ENCODE measurements at regions not wholly inside any gene's neighbourhood (a gene's known extent, or its start where the extent isn't known, plus 50 kb on each side); places are given as distances from the start of the nearest gene placed in this dataset.

DNA sequence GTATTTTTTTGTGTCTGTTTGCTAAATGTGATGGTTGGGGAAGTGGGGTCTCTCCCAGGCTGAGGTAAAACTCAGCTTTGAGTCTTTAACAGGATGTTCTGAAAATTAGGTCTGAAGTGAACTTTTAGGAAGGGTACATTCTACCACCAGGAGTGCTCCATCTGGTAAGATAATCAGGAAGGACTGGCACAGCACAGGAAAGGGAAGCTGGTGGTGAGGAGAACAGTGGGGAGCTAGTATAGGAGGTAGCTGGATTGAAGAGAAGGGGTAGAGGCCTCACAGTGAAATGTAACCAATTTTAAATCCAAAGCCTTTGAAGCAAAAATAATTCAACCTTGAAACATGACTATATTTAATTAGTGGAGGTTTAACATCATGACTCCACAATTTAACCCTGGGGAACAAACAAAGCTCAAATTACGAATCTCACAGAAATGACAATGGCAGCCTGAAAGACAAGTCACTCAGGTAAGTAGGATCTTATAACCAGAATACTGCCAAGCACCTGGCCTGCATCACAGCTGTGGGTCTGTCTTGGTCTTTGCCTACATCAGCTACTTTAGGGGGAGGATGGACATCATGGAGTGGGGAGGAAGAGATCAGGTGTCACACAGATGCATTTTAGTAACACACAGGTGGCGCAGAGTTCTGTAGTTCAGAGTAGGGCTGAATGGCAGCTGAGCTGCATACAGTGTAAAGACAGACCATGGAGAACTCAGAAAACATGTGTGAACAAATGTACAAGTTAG is 445.3 kb downstream of the DMRT2 start:
- WGBS: 84% methylated on average over 2 of the region's 2 CpGs
- Histone ChIP-seq H3K9me3 (no peaks in the 10 kb centered on the region), H3K4me3 (no peak overlapping the region), H3K36me3 (no peaks in the 10 kb centered on the region), H3K27me3 (no peaks in the 10 kb centered on the region), H3K27ac (no peak overlapping the region), H3K4me1 (no peaks in the 10 kb centered on the region)
- DNase-seq (ENCODE audit: low spot score in 2 of 2): no peak
- TF ChIP-seq POLR2AphosphoS5 (IDR thresholded peaks at IDR 0.05): no peak
- no peak for TF ChIP-seq EP300 (IDR thresholded peaks at IDR 0.05)
- no peak for TF ChIP-seq POLR2A (IDR thresholded peaks at IDR 0.05)
- TF ChIP-seq, protein P1, sequence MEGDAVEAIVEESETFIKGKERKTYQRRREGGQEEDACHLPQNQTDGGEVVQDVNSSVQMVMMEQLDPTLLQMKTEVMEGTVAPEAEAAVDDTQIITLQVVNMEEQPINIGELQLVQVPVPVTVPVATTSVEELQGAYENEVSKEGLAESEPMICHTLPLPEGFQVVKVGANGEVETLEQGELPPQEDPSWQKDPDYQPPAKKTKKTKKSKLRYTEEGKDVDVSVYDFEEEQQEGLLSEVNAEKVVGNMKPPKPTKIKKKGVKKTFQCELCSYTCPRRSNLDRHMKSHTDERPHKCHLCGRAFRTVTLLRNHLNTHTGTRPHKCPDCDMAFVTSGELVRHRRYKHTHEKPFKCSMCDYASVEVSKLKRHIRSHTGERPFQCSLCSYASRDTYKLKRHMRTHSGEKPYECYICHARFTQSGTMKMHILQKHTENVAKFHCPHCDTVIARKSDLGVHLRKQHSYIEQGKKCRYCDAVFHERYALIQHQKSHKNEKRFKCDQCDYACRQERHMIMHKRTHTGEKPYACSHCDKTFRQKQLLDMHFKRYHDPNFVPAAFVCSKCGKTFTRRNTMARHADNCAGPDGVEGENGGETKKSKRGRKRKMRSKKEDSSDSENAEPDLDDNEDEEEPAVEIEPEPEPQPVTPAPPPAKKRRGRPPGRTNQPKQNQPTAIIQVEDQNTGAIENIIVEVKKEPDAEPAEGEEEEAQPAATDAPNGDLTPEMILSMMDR (IDR thresholded peaks at IDR 0.05): no peak

DNA sequence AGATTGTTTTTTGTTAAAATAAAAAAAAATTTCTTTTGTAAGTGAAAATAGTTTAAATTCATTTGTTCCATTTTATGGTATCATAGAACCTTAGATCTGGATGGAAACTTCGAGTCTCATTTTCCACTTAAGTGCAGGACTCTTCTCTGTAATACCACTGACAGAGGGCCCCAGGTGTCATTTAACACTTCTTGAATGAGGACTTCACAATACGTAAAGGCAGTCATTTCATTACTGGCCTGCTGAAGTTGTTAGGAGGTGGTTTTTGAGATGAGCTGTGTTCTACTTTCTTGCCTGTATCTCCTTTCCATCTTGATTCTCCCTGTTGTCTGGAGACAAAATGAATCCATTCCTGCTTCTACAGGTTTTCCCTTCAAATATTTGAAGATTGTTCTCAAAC is 455.3 kb downstream of the DMRT2 start:
- Histone ChIP-seq H3K4me1 (no peaks in the 10 kb centered on the region), H3K9me3 (no peaks in the 10 kb centered on the region), H3K27me3 (no peaks in the 10 kb centered on the region), H3K27ac (no peak overlapping the region), H3K4me3 (no peak overlapping the region), H3K36me3 (no peaks in the 10 kb centered on the region)
- 33% methylated on average over 2 of the region's 2 CpGs for WGBS
- TF ChIP-seq, protein P1 (IDR thresholded peaks at IDR 0.05): no peak
- TF ChIP-seq EP300 (IDR thresholded peaks at IDR 0.05): no peak
- no peak for TF ChIP-seq POLR2AphosphoS5 (IDR thresholded peaks at IDR 0.05)
- TF ChIP-seq POLR2A (IDR thresholded peaks at IDR 0.05): no peak
- no peak for DNase-seq (ENCODE audit: low spot score in 2 of 2)

DNA sequence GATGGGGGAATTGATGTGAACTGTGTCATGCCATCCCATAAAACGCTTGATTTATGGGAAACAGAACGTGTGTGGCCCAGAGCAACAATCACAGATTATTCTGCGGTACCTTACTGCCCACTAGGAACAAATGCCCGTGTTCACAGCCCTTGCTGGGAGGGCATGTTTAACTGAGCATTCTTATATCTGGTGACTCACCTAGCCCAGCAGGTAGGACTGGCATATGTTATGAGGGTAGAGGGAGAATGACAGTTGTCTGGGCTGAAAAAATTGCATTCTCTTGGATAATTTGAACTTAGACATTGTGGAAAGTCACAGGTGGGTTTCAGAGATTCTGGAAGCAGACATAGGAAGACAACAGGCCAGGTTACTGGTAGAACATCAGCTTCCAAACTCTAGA is 460.6 kb downstream of the DMRT2 start:
- H3K27me3 ChIP-seq: no peaks in the 10 kb centered on the region
- H3K36me3 ChIP-seq: no peaks in the 10 kb centered on the region
- no peaks in the 10 kb centered on the region for H3K4me1 ChIP-seq
- H3K9me3 ChIP-seq: no peaks in the 10 kb centered on the region
- TF ChIP-seq POLR2A (IDR thresholded peaks at IDR 0.05) (no peak), POLR2AphosphoS5 (IDR thresholded peaks at IDR 0.05) (no peak), EP300 (IDR thresholded peaks at IDR 0.05) (no peak)
- TF ChIP-seq, protein P1 (IDR thresholded peaks at IDR 0.05): no peak
- WGBS: 67% methylated on average over 4 of the region's 4 CpGs
- no peak overlapping the region for H3K4me3 ChIP-seq
- DNase-seq (ENCODE audit: low spot score in 2 of 2): no peak
- no peak overlapping the region for H3K27ac ChIP-seq

DNA sequence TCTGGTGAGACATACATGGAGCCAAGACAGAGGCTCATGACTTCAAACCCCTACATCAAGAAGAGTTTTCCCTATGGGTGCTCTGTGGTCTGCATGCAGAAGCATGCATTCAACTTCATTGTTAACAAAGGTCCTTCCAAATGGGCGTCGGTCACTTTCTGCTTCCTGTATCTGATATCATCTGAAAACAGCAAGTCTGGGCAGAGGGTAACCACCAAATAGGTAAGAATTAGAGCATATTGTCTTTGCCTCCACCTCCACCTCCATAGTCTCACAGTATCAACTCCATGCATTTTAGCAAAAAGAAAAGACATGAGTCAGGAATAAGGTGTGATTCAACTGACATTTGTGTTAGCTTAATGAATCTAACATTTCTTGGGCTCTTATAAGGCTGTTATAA is 462.9 kb downstream of the DMRT2 start:
- 53% methylated on average over 2 of the region's 2 CpGs for WGBS
- Histone ChIP-seq H3K4me1 (no peaks in the 10 kb centered on the region), H3K9me3 (no peaks in the 10 kb centered on the region), H3K36me3 (no peaks in the 10 kb centered on the region), H3K4me3 (no peak overlapping the region), H3K27ac (no peak overlapping the region), H3K27me3 (no peaks in the 10 kb centered on the region)
- no peak for DNase-seq (ENCODE audit: low spot score in 2 of 2)
- no peak for TF ChIP-seq EP300 (IDR thresholded peaks at IDR 0.05)
- TF ChIP-seq, protein P1 (IDR thresholded peaks at IDR 0.05): no peak
- no peak for TF ChIP-seq POLR2AphosphoS5 (IDR thresholded peaks at IDR 0.05)
- no peak for TF ChIP-seq POLR2A (IDR thresholded peaks at IDR 0.05)

DNA sequence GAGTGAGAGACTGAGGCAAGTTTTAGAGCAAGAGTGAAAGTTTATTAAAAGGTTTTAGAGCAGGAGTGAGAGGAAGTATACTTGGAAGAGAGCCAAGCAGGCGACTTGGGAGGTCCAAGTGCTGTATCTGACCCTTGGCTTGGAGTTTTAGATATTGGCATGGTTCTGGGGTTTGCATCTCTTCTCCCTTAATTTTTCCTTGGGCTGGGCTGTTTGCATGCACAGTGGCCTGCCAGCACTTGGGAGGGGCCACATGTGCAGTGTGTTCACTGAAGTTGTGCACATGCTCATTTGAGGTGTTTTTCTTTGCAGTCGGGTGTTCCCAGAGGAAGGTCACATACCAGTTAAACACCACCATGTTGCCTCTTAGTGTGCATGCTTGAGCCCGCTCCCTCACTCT is 464.1 kb downstream of the DMRT2 start:
- H3K27ac ChIP-seq: no peak overlapping the region
- no peaks in the 10 kb centered on the region for H3K36me3 ChIP-seq
- no peaks in the 10 kb centered on the region for H3K27me3 ChIP-seq
- DNase-seq (ENCODE audit: low spot score in 2 of 2): no peak
- H3K4me3 ChIP-seq: no peak overlapping the region
- WGBS: 59% methylated on average over 3 of the region's 3 CpGs
- TF ChIP-seq, protein P1 (IDR thresholded peaks at IDR 0.05): no peak
- TF ChIP-seq POLR2A (IDR thresholded peaks at IDR 0.05) (no peak), POLR2AphosphoS5 (IDR thresholded peaks at IDR 0.05) (no peak)
- H3K9me3 ChIP-seq: no peaks in the 10 kb centered on the region
- H3K4me1 ChIP-seq: no peaks in the 10 kb centered on the region

Data from suprapubic skin (tissue), 4 donors.